Endothelial cell of umbilical vein (primary cell): ENCODE measurements at regions not wholly inside any gene's neighbourhood (a gene's known extent, or its start where the extent isn't known, plus 50 kb on each side); places are given as distances from the start of the nearest gene placed in this dataset.

Source experiments
- BruUV-seq: library from RNA; stranded (reverse); fragments of 400-500 nt; replicated peaks from 2 replicates; lab custom pipeline; 2021; lab: Mats Ljungman, UMichigan
- CTCF ChIA-PET: fragments of 300-600, 350-600 bp; sonication (Branson Sonifier 250); formaldehyde crosslinking; loops from one replicate; lab custom pipeline; 2021; ENCODE audit warnings: antibody characterized with exemption, inconsistent platforms; lab: Charles Lee
- POLR2A ChIA-PET: fragments of 300-600, 350-600 bp; sonication (Branson Sonifier 250); formaldehyde crosslinking; loops from one replicate; lab custom pipeline; 2021; ENCODE audit warnings: antibody characterized with exemption, inconsistent platforms; lab: Charles Lee
- DNase-seq: peaks from one replicate; pipeline ENCODE4 v3.0.0-alpha.2; 2011; ENCODE audit warnings: low read depth, low spot score
- FAIRE-seq: peaks from 2 replicates; lab custom pipeline; 2011; peaks lifted over from hg19 to GRCh38; lab: Jason Lieb, UNC
- H2AFZ ChIP-seq: 2 replicates; pipeline ENCODE4 v1.6.0; 2012; ENCODE audit warnings: low read depth, low read length, control low read depth, inconsistent platforms
- H3K27ac ChIP-seq: 2 replicates; pipeline ENCODE4 v1.5.1; 2011; ENCODE audit warnings: low read depth, mild to moderate bottlenecking, control low read depth, low read length, moderate library complexity; ENCODE audit not compliant: insufficient read depth
- H3K27me3 ChIP-seq, 2 experiments: 2 replicates each; pipeline versions ENCODE4 v1.6.0 to v1.6.1; 2011; ENCODE audit warnings: low read length in 2 of 2, mixed read lengths in 1 of 2; ENCODE audit not compliant: control insufficient read depth in 2 of 2, insufficient read depth in 2 of 2
- H3K36me3 ChIP-seq, 2 experiments: 2 replicates in 1 of 2; 3 replicates in 1 of 2; pipeline ENCODE4 v1.5.1; 2011; ENCODE audit warnings: low read length in 2 of 2, mild to moderate bottlenecking in 1 of 2, moderate library complexity in 1 of 2; ENCODE audit not compliant: control insufficient read depth in 2 of 2, insufficient read depth in 2 of 2; ENCODE audit errors: extremely low read depth in 1 of 2
- H3K4me1 ChIP-seq: 3 replicates; pipeline ENCODE4 v1.5.1; 2011; ENCODE audit warnings: mild to moderate bottlenecking, low read length; ENCODE audit not compliant: control insufficient read depth, insufficient read depth; ENCODE audit errors: extremely low read depth
- H3K4me2 ChIP-seq: 2 replicates; pipeline ENCODE4 v1.6.1; 2011; ENCODE audit warnings: low read length, control low read depth, mixed read lengths; ENCODE audit not compliant: insufficient read depth
- H3K4me3 ChIP-seq, 3 experiments: fragments of 200-600 bp in 1 of 3; sonication (generic), shearing (Covaris generic) in 1 of 3; replicated peaks in 1 of 3; 2 replicates each; pipeline ENCODE4 v1.5.1; 2011 to 2016; ENCODE audit warnings: control low read depth in 3 of 3, low read length in 3 of 3, mild to moderate bottlenecking in 2 of 3, inconsistent platforms in 1 of 3, low read depth in 1 of 3, moderate library complexity in 1 of 3; ENCODE audit not compliant: insufficient read depth in 1 of 3
- H3K79me2 ChIP-seq: 2 replicates; pipeline ENCODE4 v1.6.0; 2012; ENCODE audit warnings: low read length, inconsistent platforms; ENCODE audit not compliant: control insufficient read depth, insufficient read depth
- H3K9ac ChIP-seq: replicated peaks from 2 replicates; pipeline ENCODE3; 2011; ENCODE audit warnings: low read length, control low read depth; ENCODE audit not compliant: insufficient read depth; ENCODE audit errors: extremely low read depth
- H3K9me1 ChIP-seq: replicated peaks from 3 replicates; pipeline ENCODE4 v1.6.0; 2011; ENCODE audit warnings: mild to moderate bottlenecking, low read length; ENCODE audit not compliant: control insufficient read depth, insufficient read depth; ENCODE audit errors: extremely low read depth
- H3K9me3 ChIP-seq: replicated peaks from 2 replicates; pipeline ENCODE4 v1.5.1; 2012; ENCODE audit warnings: low read length, inconsistent platforms; ENCODE audit not compliant: control insufficient read depth, insufficient read depth
- H4K20me1 ChIP-seq: replicated peaks from 2 replicates; pipeline ENCODE3; 2011; ENCODE audit warnings: mild to moderate bottlenecking, low read length; ENCODE audit not compliant: control insufficient read depth, insufficient read depth; ENCODE audit errors: extremely low read depth
- CTCF ChIP-seq, 2 donors: IDR thresholded peaks; 1 replicate in 1 of 2; 2 replicates in 1 of 2; pipeline ENCODE4 v1.5.1; 2011; ENCODE audit warnings: low read length in 2 of 2, mild to moderate bottlenecking in 2 of 2, moderate library complexity in 2 of 2, control low read depth in 1 of 2, inconsistent platforms in 1 of 2, low read depth in 1 of 2; ENCODE audit not compliant: insufficient read depth in 1 of 2; ENCODE audit errors: extremely low read depth in 1 of 2
- EZH2 ChIP-seq: IDR thresholded peaks from 2 replicates; pipeline ENCODE4 v1.6.1; 2012; ENCODE audit warnings: borderline replicate concordance, low read depth, mild to moderate bottlenecking, moderate library complexity, low read length, inconsistent platforms; ENCODE audit not compliant: severe bottlenecking
- FOS ChIP-seq: IDR thresholded peaks from 2 replicates; pipeline ENCODE4 v1.6.1; 2011; ENCODE audit warnings: mild to moderate bottlenecking, low read length, moderate library complexity, borderline replicate concordance; ENCODE audit not compliant: insufficient read depth
- GATA2 ChIP-seq: IDR thresholded peaks from 2 replicates; pipeline ENCODE4 v1.7.0; 2011; ENCODE audit warnings: low read depth, mild to moderate bottlenecking, moderate library complexity, mixed read lengths, low read length; ENCODE audit not compliant: insufficient read length, insufficient read depth
- JUN ChIP-seq: IDR thresholded peaks from 2 replicates; pipeline ENCODE4 v1.6.1; 2011; ENCODE audit warnings: borderline replicate concordance, low read depth; ENCODE audit not compliant: insufficient read length, insufficient read depth
- MAX ChIP-seq: IDR thresholded peaks from 2 replicates; pipeline ENCODE4 v1.6.1; 2011; ENCODE audit not compliant: insufficient read depth, insufficient read length
- MYC ChIP-seq: IDR thresholded peaks from one replicate; pipeline ENCODE4 v1.6.1; 2011; ENCODE audit warnings: mild to moderate bottlenecking, low read depth, low read length
- POLR2A ChIP-seq: IDR thresholded peaks from 2 replicates; pipeline ENCODE4 v1.6.1; 2012; ENCODE audit warnings: low read depth, mild to moderate bottlenecking, control low read depth, low read length
- POLR2AphosphoS5 ChIP-seq: IDR thresholded peaks from 2 replicates; pipeline ENCODE4 v1.6.1; 2012; ENCODE audit warnings: low read depth, mild to moderate bottlenecking, control low read depth, low read length, moderate library complexity; ENCODE audit not compliant: insufficient read depth
- dilution Hi-C: fragments of 300-500 bp; cut with MboI; formaldehyde crosslinking; loops from one replicate; pipeline ENCODE4 v1.15.0; 2019; ENCODE audit warnings: low sequenced_read_pairs; ENCODE audit not compliant: extremely low pct_ligation_motif_present
- intact Hi-C: fragments of 100-400 bp; cut with micrococcal nuclease; formaldehyde crosslinking; loops from one replicate; pipeline ENCODE4 v1.10.0; 2022

- FAIRE-seq (peak; percentile 76), DNase-seq (peak; percentile 80)
- TF ChIP-seq EZH2 (no peak), MAX (no peak), GATA2 (peak; percentile 13), FOS (peak; percentile 28), POLR2A (no peak), POLR2AphosphoS5 (no peak), CTCF (IDR thresholded peaks at IDR 0.05; ENCODE audit: extremely low read depth in 1 of 2, insufficient read depth in 1 of 2, low read depth in 1 of 2, low read length in 2 of 2) (no peak), MYC (no peak), JUN (no peak)
- Histone ChIP-seq H3K4me1 (peaks cover 25% of the 10 kb centered on the region), H3K9me3 (no peaks in the 10 kb centered on the region), H3K4me2 (peak overlapping the region; percentile 12), H2AFZ (no peak overlapping the region), H3K4me3 (no peak overlapping the region), H3K27ac (no peak overlapping the region), H3K9ac (no peak overlapping the region), H3K36me3 (no peaks in the 10 kb centered on the region), H3K27me3 (no peaks in the 10 kb centered on the region), H4K20me1 (no peaks in the 10 kb centered on the region), H3K79me2 (no peaks in the 10 kb centered on the region), H3K9me1 (no peaks in the 10 kb centered on the region)
- POLR2A ChIA-PET: no interaction called here
- CTCF ChIA-PET: no interaction called here
- dilution Hi-C loops (no loop called here), intact Hi-C loops (loop anchor here (5.0 kb wide), 1 partner anchor 270 kb away; no protein-coding TSS in a partner anchor)
- no TSS peak for BruUV-seq
These were observed 72.3 kb upstream of the CENPW start for GRCh38 chr6:126267626-126268025.
